GM06990 (cell line): ENCODE measurements at regions not wholly inside any gene's neighbourhood (a gene's known extent, or its start where the extent isn't known, plus 50 kb on each side); places are given as distances from the start of the nearest gene placed in this dataset.

Experiments
- DNase-seq: peaks from one replicate; pipeline ENCODE4 v3.0.0-alpha.2; 2011; ENCODE audit not compliant: insufficient read length; ENCODE audit errors: extremely low read depth
- H3K27me3 ChIP-seq: replicated peaks from 2 replicates; pipeline ENCODE4 v1.6.0; 2011; ENCODE audit warnings: low read length; ENCODE audit not compliant: control insufficient read depth, insufficient read depth
- H3K36me3 ChIP-seq: 2 replicates; pipeline ENCODE4 v1.5.1; 2011; ENCODE audit warnings: low read length; ENCODE audit not compliant: control insufficient read depth, insufficient read depth
- H3K4me3 ChIP-seq: replicated peaks from 2 replicates; pipeline ENCODE4 v1.5.1; 2011; ENCODE audit warnings: low read depth, mild to moderate bottlenecking, control low read depth, low read length
- CTCF ChIP-seq: IDR thresholded peaks from 2 replicates; pipeline ENCODE4 v1.5.1; 2011; ENCODE audit warnings: low read length, control low read depth, mild to moderate bottlenecking, inconsistent platforms; ENCODE audit not compliant: insufficient read depth, poor library complexity, severe bottlenecking

- TF ChIP-seq CTCF: no peak
- no peaks in the 10 kb centered on the region for H3K36me3 ChIP-seq
- H3K4me3 ChIP-seq: no peak overlapping the region
- no peak for DNase-seq
- peaks cover 2% of the 10 kb centered on the region for H3K27me3 ChIP-seq
Observed at GRCh38 chr17:79423811-79424465, 186.9 kb downstream of the RBFOX3 start.

- H3K4me3 ChIP-seq: no peak overlapping the region
- H3K36me3 ChIP-seq: no peaks in the 10 kb centered on the region
- no peak for DNase-seq
- no peaks in the 10 kb centered on the region; the same call in 1 of the 2 replicates for H3K27me3 ChIP-seq
- TF ChIP-seq CTCF: no peak
Observed at GRCh38 chr17:79422236-79422635, 188.6 kb downstream of the RBFOX3 start.

GRCh38 chr17:79420318-79421243, 190.3 kb downstream of the RBFOX3 start:
- DNase-seq: no peak
- TF ChIP-seq CTCF: no peak
- Histone ChIP-seq H3K4me3 (no peak overlapping the region), H3K27me3 (no peaks in the 10 kb centered on the region; the same call in 1 of the 2 replicates), H3K36me3 (no peaks in the 10 kb centered on the region)

GRCh38 chr17:79417476-79417988, 193.3 kb downstream of the RBFOX3 start:
- Histone ChIP-seq H3K4me3 (no peak overlapping the region), H3K27me3 (no peaks in the 10 kb centered on the region; the same call in 1 of the 2 replicates), H3K36me3 (no peaks in the 10 kb centered on the region)
- no peak for TF ChIP-seq CTCF
- DNase-seq: no peak

- no peaks in the 10 kb centered on the region for H3K36me3 ChIP-seq
- TF ChIP-seq CTCF: no peak
- H3K4me3 ChIP-seq: no peak overlapping the region
- H3K27me3 ChIP-seq: no peaks in the 10 kb centered on the region; the same call in 1 of the 2 replicates
- DNase-seq: no peak
Observed at GRCh38 chr17:79415909-79416308, 194.9 kb downstream of the RBFOX3 start.
